Breast epithelium (tissue), 3 donors: ENCODE measurements at regions not wholly inside any gene's neighbourhood (a gene's known extent, or its start where the extent isn't known, plus 50 kb on each side); places are given as distances from the start of the nearest gene placed in this dataset.

Experiments
- POLR2A ChIP-seq: fragments of 450-650 bp; IDR thresholded peaks from one replicate; pipeline ENCODE4 v1.6.1; 2016; ENCODE audit warnings: antibody characterized with exemption, mild to moderate bottlenecking, moderate library complexity
- POLR2AphosphoS5 ChIP-seq, 3 donors: sonication (generic); formaldehyde crosslinking; IDR thresholded peaks; one replicate each; pipeline ENCODE4 v1.6.1; 2017; ENCODE audit warnings: antibody characterized with exemption in 3 of 3
- TF ChIP-seq, protein P1 (sequence below), 3 donors: fragments of 450-650 bp; IDR thresholded peaks; one replicate each; pipeline ENCODE4 v1.5.1; 2016 to 2017; ENCODE audit warnings: antibody characterized with exemption in 3 of 3, mild to moderate bottlenecking in 3 of 3, moderate library complexity in 3 of 3

DNA sequence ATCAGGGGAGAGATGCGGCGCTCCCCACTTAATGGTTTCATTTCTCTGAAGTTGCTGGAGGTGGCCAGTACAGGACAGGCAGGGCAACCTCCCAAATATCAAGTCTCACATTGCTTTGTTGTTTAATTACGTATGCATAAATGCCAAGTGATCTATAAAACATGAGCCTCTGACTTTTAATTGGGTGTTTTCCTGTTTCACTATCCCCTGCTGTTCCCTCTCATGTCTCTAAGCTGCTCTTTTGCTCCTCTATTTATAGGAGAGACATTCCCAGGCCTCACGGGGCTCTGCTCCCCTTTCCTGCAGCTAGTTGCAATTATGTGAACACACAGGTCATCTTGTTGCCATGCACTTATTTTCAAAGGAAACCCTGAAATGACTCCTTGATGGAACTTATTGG is 1173.5 kb upstream of the GOT2 start:
- TF ChIP-seq POLR2A (no peak), POLR2AphosphoS5 (IDR thresholded peaks at IDR 0.05) (no peak)
- TF ChIP-seq, protein P1, sequence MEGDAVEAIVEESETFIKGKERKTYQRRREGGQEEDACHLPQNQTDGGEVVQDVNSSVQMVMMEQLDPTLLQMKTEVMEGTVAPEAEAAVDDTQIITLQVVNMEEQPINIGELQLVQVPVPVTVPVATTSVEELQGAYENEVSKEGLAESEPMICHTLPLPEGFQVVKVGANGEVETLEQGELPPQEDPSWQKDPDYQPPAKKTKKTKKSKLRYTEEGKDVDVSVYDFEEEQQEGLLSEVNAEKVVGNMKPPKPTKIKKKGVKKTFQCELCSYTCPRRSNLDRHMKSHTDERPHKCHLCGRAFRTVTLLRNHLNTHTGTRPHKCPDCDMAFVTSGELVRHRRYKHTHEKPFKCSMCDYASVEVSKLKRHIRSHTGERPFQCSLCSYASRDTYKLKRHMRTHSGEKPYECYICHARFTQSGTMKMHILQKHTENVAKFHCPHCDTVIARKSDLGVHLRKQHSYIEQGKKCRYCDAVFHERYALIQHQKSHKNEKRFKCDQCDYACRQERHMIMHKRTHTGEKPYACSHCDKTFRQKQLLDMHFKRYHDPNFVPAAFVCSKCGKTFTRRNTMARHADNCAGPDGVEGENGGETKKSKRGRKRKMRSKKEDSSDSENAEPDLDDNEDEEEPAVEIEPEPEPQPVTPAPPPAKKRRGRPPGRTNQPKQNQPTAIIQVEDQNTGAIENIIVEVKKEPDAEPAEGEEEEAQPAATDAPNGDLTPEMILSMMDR (IDR thresholded peaks at IDR 0.05) = no peak
